Central memory CD4-positive, alpha-beta T cell (primary cell): ENCODE measurements at regions not wholly inside any gene's neighbourhood (a gene's known extent, or its start where the extent isn't known, plus 50 kb on each side); places are given as distances from the start of the nearest gene placed in this dataset.

Source experiments
- DNase-seq: peaks from one replicate; pipeline ENCODE4 v3.0.0; 2022

GRCh38 chr10:128322106-128322505 is 195.9 kb upstream of the MKI67 start:
- DNase-seq = no peak

- no peak for DNase-seq
Observed at GRCh38 chr10:128322950-128323349, 196.7 kb upstream of the MKI67 start.

GRCh38 chr10:128324058-128324827 is 198.0 kb upstream of the MKI67 start:
- DNase-seq = no peak

- DNase-seq = no peak
Observed at GRCh38 chr10:128325788-128326187, 199.6 kb upstream of the MKI67 start.

DNA sequence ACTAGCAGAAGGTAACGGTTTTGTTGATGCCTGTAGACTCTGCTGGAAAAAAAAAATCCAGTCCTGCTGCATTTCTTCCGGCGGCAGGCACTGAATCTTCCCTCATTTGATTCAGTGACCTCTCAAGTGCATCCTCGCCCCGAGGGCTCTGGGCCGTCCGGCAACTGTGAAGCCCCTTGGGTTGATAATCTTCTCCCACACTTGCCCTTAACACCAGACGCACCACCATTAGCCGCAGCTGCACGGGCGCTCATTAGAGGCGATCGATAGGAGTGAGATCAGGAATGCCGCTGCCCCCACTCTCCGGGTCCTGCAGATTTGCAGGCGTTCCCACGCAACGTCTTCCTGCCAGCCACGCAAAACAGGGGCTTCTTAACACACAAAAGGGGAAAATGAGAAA is 200.0 kb upstream of the MKI67 start:
- DNase-seq = no peak

GRCh38 chr10:128326851-128327250 is 200.6 kb upstream of the MKI67 start:
- no peak for DNase-seq

- DNase-seq = no peak
Observed at GRCh38 chr10:128336401-128336800, 210.2 kb upstream of the MKI67 start.

DNA sequence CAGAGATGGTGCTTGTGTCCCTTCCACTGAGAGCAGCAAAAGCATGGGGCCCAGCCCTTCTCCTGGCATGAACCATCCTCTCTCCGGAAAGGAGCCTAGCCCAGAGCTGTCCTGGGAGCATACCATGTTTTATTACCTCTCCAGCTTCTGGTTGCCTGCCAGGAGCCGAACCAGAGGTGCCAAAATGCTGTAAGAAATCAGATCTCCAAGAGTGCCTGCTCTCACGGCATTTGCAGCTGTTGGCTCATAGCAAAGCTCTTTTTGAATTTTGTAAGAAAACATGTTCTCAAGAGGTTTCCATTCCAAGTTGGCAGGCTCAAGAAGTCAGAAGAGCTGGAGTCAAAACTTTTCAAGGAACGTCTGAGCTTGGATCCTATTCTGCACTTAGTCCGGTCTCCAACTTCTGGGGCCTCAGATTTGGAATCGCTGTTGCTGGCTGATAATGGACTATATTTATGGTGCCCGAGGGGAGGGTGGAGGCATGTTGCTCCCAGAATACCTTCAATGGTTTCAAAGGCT is 211.7 kb upstream of the MKI67 start:
- DNase-seq = no peak

DNA sequence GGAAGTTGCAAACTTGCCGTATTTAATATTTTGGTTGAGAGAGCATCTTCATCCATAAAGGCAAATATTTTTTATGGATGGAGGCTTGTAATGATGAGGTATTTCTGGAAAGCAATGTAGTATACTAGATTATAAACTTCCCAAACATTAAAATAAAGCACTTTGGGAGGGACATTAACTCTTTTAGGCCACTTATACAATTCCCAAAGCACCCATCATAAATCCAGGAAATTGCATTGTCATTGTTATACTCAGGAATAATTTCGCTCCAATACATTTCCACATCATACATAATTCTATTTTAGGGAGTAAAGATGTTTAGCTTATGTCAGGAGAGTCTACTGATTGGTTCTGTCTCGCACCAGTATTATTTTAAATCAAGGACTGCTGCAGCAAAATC is 212.7 kb upstream of the MKI67 start:
- no peak for DNase-seq

GRCh38 chr10:128339753-128340152 is 213.5 kb upstream of the MKI67 start:
- no peak for DNase-seq

- DNase-seq = no peak
Observed at GRCh38 chr10:128345353-128345752, 219.1 kb upstream of the MKI67 start.

- DNase-seq = no peak
Observed at GRCh38 chr10:128360783-128361182, 234.6 kb upstream of the MKI67 start.

GRCh38 chr10:128361487-128361886 is 235.3 kb upstream of the MKI67 start:
- DNase-seq = no peak

GRCh38 chr10:128362514-128362913 is 236.3 kb upstream of the MKI67 start:
- DNase-seq = no peak

DNA sequence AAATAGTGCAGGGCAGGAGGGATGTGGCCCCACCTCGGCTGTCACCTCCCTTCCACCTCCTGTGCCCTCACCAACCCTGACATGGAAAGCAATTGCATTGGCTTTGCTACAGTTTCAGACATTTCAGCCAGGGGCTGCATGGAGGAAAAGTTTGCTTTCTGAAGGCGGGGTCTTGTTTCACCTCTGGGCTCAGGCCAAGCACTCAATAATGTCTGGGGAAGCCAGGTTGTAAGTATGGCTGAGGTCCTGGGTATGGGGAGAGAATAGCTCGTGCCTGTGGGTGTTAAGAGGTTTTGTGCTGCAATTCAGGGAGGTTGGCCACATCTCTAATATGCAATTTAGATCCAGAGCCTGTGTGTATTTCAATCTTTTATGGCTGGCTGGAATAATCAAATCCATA is 238.4 kb upstream of the MKI67 start:
- DNase-seq = no peak

- no peak for DNase-seq
Observed at GRCh38 chr10:128365156-128365725, 239.0 kb upstream of the MKI67 start.

GRCh38 chr10:128367807-128368206 is 241.6 kb upstream of the MKI67 start:
- no peak for DNase-seq

DNA sequence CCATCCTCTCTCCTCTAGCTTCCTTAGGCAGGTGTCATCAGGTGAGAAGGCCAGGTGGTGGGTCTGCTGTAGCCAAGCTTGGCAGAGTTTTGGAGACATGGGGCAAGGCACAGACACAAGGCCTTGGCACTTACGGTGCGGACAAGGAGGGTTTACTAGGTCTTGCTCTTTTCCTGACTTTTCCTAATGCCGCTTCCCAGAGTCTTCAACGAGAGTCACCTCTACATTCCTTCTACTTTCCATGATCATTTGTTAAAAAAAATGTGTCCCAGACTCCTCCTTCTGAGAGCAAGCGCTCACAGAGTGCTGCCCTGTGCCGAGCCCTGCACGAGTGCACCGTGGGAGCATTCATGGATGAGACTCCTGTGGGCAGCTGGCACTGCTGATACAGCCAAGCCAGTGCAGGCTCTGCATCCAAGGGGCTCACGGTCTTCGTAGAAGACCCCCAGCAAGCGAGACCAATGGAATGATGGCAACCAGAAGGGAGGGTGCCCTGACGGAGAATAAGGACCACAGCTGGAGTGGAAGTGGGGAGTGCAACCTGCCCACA is 243.0 kb upstream of the MKI67 start:
- no peak for DNase-seq

GRCh38 chr10:128373071-128373749 is 247.0 kb upstream of the MKI67 start:
- no peak for DNase-seq

- DNase-seq = no peak
Observed at GRCh38 chr10:128373831-128374230, 247.6 kb upstream of the MKI67 start.

GRCh38 chr10:128375171-128375570 is 248.9 kb upstream of the MKI67 start:
- no peak for DNase-seq

DNA sequence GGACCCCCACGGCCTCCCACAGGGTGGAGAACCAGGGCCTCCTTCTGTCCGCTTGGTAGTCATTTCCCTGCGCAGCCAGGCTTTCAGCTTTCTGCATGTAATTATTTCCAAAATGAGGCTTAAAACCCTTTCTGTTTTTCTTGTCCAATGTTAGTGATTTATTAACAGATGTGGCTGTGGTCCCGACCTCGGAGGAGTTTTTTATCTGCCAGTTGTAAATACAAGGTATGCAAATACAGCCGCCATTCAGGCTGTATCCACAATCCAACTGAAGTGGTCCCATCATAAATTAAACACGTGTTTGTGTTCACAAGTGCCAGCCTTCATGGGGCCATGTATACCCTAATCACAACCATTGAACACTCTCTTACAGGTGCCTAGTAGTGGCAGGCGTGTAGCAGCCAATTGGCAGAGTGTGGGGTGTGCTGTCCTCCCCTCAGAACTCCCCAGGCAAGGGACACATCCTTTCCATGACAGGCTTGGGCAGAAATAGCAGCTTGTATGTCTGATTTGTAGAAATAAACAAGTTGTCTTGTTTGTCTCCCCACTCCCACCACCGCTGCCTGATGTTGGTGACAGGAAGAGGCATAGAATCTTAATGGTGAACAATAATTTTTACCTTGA is 251.3 kb upstream of the MKI67 start:
- no peak for DNase-seq

DNA sequence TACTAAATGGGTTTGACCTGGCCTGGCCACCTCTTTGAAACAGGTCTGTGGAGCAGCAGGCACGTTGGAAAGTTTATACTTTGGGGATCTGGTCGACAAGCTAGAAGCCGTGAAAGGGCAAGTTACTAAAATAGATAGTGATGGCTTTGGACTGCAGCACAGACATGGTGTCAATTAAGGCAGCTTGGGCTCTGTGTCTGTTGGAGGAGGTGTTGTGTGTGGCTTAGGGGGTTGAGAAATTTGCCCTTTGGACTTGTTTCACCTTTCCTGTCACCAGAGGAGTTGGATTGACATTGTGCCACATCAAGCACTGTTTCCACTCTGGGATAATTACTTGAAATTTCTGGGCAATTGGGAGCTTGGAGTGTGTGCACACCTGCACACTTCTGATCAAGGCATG is 251.8 kb upstream of the MKI67 start:
- no peak for DNase-seq
